OCI-LY7 (cell line): ENCODE measurements at regions not wholly inside any gene's neighbourhood (a gene's known extent, or its start where the extent isn't known, plus 50 kb on each side); places are given as distances from the start of the nearest gene placed in this dataset.

Experiments used
- BruUV-seq: library from RNA; stranded (reverse); fragments of 400-500 nt; replicated peaks from 2 replicates; lab custom pipeline; 2021; lab: Mats Ljungman, UMichigan
- CTCF ChIA-PET: fragments of 300-600 bp; sonication (Branson Sonifier 250); formaldehyde crosslinking; loops from one replicate; lab custom pipeline; 2022; ENCODE audit warnings: antibody characterized with exemption; ENCODE audit not compliant: unreplicated experiment; lab: Charles Lee
- POLR2A ChIA-PET: fragments of 300-600 bp; sonication (Branson Sonifier 250); formaldehyde crosslinking; loops from one replicate; lab custom pipeline; 2022; ENCODE audit warnings: antibody characterized with exemption; lab: Charles Lee
- DNase-seq: peaks from one replicate; pipeline ENCODE4 v3.0.0-alpha.2; 2015; ENCODE audit warnings: low spot score
- H2AFZ ChIP-seq: fragments of 200-600 bp; sonication (generic), shearing (Covaris generic); 2 replicates; pipeline ENCODE4 v1.6.1; 2014; ENCODE audit warnings: mild to moderate bottlenecking, antibody characterized with exemption, low read length, moderate library complexity
- H3K27ac ChIP-seq: fragments of 200-600 bp; sonication (generic); 2 replicates; pipeline ENCODE4 v1.5.1; 2014; ENCODE audit warnings: mixed run types, low read depth, mild to moderate bottlenecking, moderate library complexity, low read length, inconsistent platforms; ENCODE audit not compliant: poor library complexity, severe bottlenecking
- H3K36me3 ChIP-seq: fragments of 200-600 bp; sonication (generic); 2 replicates; pipeline ENCODE4 v1.6.1; 2014; ENCODE audit warnings: mild to moderate bottlenecking, antibody characterized with exemption, low read length, moderate library complexity, mixed read lengths; ENCODE audit not compliant: insufficient read depth
- H3K4me1 ChIP-seq: fragments of 200-600 bp; sonication (generic); 2 replicates; pipeline ENCODE4 v1.5.1; 2014; ENCODE audit warnings: mild to moderate bottlenecking, low read length; ENCODE audit not compliant: insufficient read depth, poor library complexity, severe bottlenecking
- H3K4me2 ChIP-seq: fragments of 200-600 bp; sonication (generic); 2 replicates; pipeline ENCODE4 v1.6.1; 2014; ENCODE audit warnings: mild to moderate bottlenecking, low read length
- H3K4me3 ChIP-seq: fragments of 200-600 bp; sonication (generic); 2 replicates; pipeline ENCODE4 v1.5.1; 2014; ENCODE audit warnings: mild to moderate bottlenecking, low read depth, low read length; ENCODE audit not compliant: poor library complexity, severe bottlenecking
- H3K79me2 ChIP-seq: fragments of 200-600 bp; sonication (generic); 2 replicates; pipeline ENCODE4 v1.6.1; 2016; ENCODE audit warnings: low read depth, mild to moderate bottlenecking, low read length, moderate library complexity, mixed read lengths; ENCODE audit not compliant: insufficient read depth
- H3K9me2 ChIP-seq: fragments of 200-600 bp; sonication (generic); 2 replicates; pipeline ENCODE4 v1.6.1; 2016; ENCODE audit warnings: mild to moderate bottlenecking, low read length, mixed read lengths; ENCODE audit not compliant: insufficient read depth
- H3K9me3 ChIP-seq: fragments of 200-600 bp; sonication (generic); 2 replicates; pipeline ENCODE4 v1.6.1; 2014; ENCODE audit warnings: mild to moderate bottlenecking, mixed run types, low read length, mixed read lengths
- H4K20me1 ChIP-seq: fragments of 200-600 bp; sonication (generic); 2 replicates; pipeline ENCODE4 v1.6.1; 2014; ENCODE audit warnings: mild to moderate bottlenecking, antibody characterized with exemption, low read length, moderate library complexity, mixed read lengths; ENCODE audit not compliant: insufficient read depth
- CTCF ChIP-seq: fragments of 200-600 bp; sonication (generic); conservative IDR thresholded peaks from 2 replicates; pipeline ENCODE4 v1.5.1; 2014; ENCODE audit warnings: mild to moderate bottlenecking, antibody characterized with exemption, low read length, moderate library complexity, mixed read lengths
- EZH2phosphoT487 ChIP-seq: fragments of 200-600 bp; sonication (generic); IDR thresholded peaks from 2 replicates; pipeline ENCODE4 v1.6.1; 2018; ENCODE audit warnings: low read depth, borderline replicate concordance, mild to moderate bottlenecking, mixed run types, antibody characterized with exemption, low read length, moderate library complexity, mixed read lengths
- intact Hi-C: fragments of 100-400 bp; cut with micrococcal nuclease; formaldehyde crosslinking; loops from one replicate; pipeline ENCODE4 v1.10.0; 2022; ENCODE audit not compliant: unreplicated experiment

GRCh38 chr9:93823245-93824072, 131.7 kb downstream of the BARX1 start:
- no peak overlapping the region for H3K4me2 ChIP-seq
- no peaks in the 10 kb centered on the region for H4K20me1 ChIP-seq
- ChIA-PET CTCF (no interaction called here), POLR2A (no interaction called here)
- BruUV-seq, result no TSS peak
- DNase-seq, result no peak
- no peaks in the 10 kb centered on the region for H3K4me1 ChIP-seq
- no peak overlapping the region for H3K4me3 ChIP-seq
- no peak overlapping the region for H3K27ac ChIP-seq
- H3K9me3 ChIP-seq, result no peaks in the 10 kb centered on the region
- intact Hi-C loops, result no loop called here
- no peaks in the 10 kb centered on the region for H3K36me3 ChIP-seq
- H2AFZ ChIP-seq, result no peak overlapping the region
- H3K9me2 ChIP-seq, result no peaks in the 10 kb centered on the region
- H3K79me2 ChIP-seq, result no peaks in the 10 kb centered on the region
- TF ChIP-seq CTCF (no peak), EZH2phosphoT487 (no peak)

- Histone ChIP-seq H3K79me2 (no peaks in the 10 kb centered on the region), H3K4me1 (no peaks in the 10 kb centered on the region), H2AFZ (no peak overlapping the region), H3K4me3 (no peak overlapping the region), H3K27ac (no peak overlapping the region), H3K36me3 (no peaks in the 10 kb centered on the region), H3K4me2 (no peak overlapping the region), H4K20me1 (no peaks in the 10 kb centered on the region), H3K9me2 (no peaks in the 10 kb centered on the region), H3K9me3 (no peaks in the 10 kb centered on the region)
- CTCF ChIA-PET, result no interaction called here
- POLR2A ChIA-PET, result no interaction called here
- DNase-seq, result no peak
- intact Hi-C loops, result no loop called here
- TF ChIP-seq EZH2phosphoT487, result no peak
- TF ChIP-seq CTCF, result no peak
- no TSS peak for BruUV-seq
Observed at GRCh38 chr9:93822229-93822628, 132.9 kb downstream of the BARX1 start.

GRCh38 chr9:93821307-93821703, 133.8 kb downstream of the BARX1 start:
- CTCF ChIA-PET, result no interaction called here
- no peaks in the 10 kb centered on the region for H3K36me3 ChIP-seq
- H4K20me1 ChIP-seq, result no peaks in the 10 kb centered on the region
- intact Hi-C loops, result no loop called here
- no peak for TF ChIP-seq EZH2phosphoT487
- H3K79me2 ChIP-seq, result no peaks in the 10 kb centered on the region
- H3K27ac ChIP-seq, result no peak overlapping the region
- no peak overlapping the region for H3K4me2 ChIP-seq
- POLR2A ChIA-PET, result no interaction called here
- no peak overlapping the region for H3K4me3 ChIP-seq
- BruUV-seq, result no TSS peak
- no peak for DNase-seq
- H3K4me1 ChIP-seq, result no peaks in the 10 kb centered on the region
- H3K9me2 ChIP-seq, result no peaks in the 10 kb centered on the region
- no peak overlapping the region for H2AFZ ChIP-seq
- no peaks in the 10 kb centered on the region for H3K9me3 ChIP-seq
